ENCODE measurements at regions not wholly inside any gene's neighbourhood (a gene's known extent, or its start where the extent isn't known, plus 50 kb on each side); places are given as distances from the start of the nearest gene placed in this dataset.

GRCh38 chr4:54167508-54167907 lies 61.6 kb upstream of the PDGFRA start:
- Histone ChIP-seq H3K27me3 (ENCODE audit: control insufficient read depth, insufficient read depth, low read length) (no peaks in the 10 kb centered on the region), H3K4me3 (ENCODE audit: low read depth, low read length) (no peak overlapping the region), H3K36me3 (ENCODE audit: control insufficient read depth, insufficient read depth, low read length) (no peaks in the 10 kb centered on the region)
- TF ChIP-seq, protein P1, sequence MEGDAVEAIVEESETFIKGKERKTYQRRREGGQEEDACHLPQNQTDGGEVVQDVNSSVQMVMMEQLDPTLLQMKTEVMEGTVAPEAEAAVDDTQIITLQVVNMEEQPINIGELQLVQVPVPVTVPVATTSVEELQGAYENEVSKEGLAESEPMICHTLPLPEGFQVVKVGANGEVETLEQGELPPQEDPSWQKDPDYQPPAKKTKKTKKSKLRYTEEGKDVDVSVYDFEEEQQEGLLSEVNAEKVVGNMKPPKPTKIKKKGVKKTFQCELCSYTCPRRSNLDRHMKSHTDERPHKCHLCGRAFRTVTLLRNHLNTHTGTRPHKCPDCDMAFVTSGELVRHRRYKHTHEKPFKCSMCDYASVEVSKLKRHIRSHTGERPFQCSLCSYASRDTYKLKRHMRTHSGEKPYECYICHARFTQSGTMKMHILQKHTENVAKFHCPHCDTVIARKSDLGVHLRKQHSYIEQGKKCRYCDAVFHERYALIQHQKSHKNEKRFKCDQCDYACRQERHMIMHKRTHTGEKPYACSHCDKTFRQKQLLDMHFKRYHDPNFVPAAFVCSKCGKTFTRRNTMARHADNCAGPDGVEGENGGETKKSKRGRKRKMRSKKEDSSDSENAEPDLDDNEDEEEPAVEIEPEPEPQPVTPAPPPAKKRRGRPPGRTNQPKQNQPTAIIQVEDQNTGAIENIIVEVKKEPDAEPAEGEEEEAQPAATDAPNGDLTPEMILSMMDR (IDR thresholded peaks at IDR 0.05; ENCODE audit: insufficient read depth, low read length, poor library complexity, severe bottlenecking), result no peak
- DNase-seq (ENCODE audit: low read depth), result no peak

DNA sequence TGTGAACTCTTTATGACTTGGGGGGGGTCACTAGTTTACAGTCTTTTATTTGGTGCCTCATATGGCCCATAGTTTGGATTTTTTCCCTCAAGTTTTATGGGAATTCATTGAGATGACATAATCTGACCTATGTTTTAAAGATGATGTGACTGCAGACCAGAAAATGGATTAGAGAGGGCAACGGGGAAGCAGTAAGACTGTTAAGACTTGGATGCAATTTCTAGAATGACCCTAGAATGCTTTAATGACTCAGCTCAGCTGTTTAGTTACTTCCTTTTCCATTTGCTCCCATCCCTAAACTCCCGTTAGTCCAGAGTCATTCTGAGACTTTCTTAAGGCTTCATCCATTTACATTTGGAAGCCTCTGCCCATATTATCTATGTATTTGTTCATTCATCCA lies 59.9 kb upstream of the PDGFRA start:
- H3K36me3 ChIP-seq (ENCODE audit: control insufficient read depth, insufficient read depth, low read length), result no peaks in the 10 kb centered on the region
- no peaks in the 10 kb centered on the region for H3K27me3 ChIP-seq (ENCODE audit: control insufficient read depth, insufficient read depth, low read length)
- DNase-seq (ENCODE audit: low read depth), result no peak
- no peak overlapping the region for H3K4me3 ChIP-seq (ENCODE audit: low read depth, low read length)
- TF ChIP-seq, protein P1 (IDR thresholded peaks at IDR 0.05; ENCODE audit: insufficient read depth, low read length, poor library complexity, severe bottlenecking), result no peak

DNA sequence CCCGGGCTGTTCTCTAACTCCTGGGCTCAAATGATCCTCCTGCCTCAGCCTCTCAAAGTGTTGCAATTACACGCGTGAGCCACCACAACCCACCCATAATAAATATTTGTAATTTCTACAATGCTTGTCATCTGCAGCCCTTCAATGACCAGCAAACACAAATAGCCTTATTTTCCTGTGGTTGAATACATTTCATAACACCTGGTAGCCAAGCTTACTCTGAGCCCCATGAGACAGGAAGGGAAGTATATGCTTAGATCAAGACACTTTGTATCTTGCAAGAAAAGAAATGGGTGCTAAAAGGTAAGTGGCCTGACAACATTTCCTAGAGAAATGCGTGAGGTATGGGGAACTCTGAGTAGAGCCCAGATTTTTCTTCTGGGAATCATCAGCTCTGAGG lies 56.9 kb upstream of the PDGFRA start:
- H3K27me3 ChIP-seq (ENCODE audit: control insufficient read depth, insufficient read depth, low read length), result no peaks in the 10 kb centered on the region
- H3K4me3 ChIP-seq (ENCODE audit: low read depth, low read length), result no peak overlapping the region
- no peak for DNase-seq (ENCODE audit: low read depth)
- TF ChIP-seq, protein P1 (IDR thresholded peaks at IDR 0.05; ENCODE audit: insufficient read depth, low read length, poor library complexity, severe bottlenecking), result no peak
- H3K36me3 ChIP-seq (ENCODE audit: control insufficient read depth, insufficient read depth, low read length), result no peaks in the 10 kb centered on the region

- DNase-seq (ENCODE audit: low read depth), result no peak
- H3K36me3 ChIP-seq (ENCODE audit: control insufficient read depth, insufficient read depth, low read length), result no peaks in the 10 kb centered on the region
- TF ChIP-seq, protein P1 (IDR thresholded peaks at IDR 0.05; ENCODE audit: insufficient read depth, low read length, poor library complexity, severe bottlenecking), result no peak
Measured at GRCh38 chr4:54173281-54173912, 55.7 kb upstream of the PDGFRA start.

DNA sequence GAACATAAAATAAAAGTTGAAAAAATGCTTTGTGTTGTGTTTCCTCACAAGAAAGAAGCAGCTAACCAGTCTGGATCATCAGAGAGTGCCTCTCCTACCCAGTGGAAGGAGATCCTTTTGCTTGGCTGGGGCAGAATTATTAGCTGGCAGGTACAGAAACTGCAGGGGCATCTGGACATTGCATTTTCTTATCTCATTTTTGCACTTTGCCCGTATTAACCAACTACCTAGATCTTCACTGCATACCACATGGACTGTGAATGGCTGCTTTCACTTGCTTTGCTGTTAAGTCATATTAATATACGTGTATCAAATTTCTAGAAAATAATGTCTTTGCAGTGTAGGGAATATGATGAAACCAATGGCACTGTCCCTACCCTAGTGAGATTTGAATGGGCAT lies 52.9 kb upstream of the PDGFRA start:
- no peaks in the 10 kb centered on the region for H3K27me3 ChIP-seq (ENCODE audit: control insufficient read depth, insufficient read depth, low read length)
- TF ChIP-seq, protein P1 (IDR thresholded peaks at IDR 0.05; ENCODE audit: insufficient read depth, low read length, poor library complexity, severe bottlenecking), result no peak
- DNase-seq (ENCODE audit: low read depth), result no peak
- no peaks in the 10 kb centered on the region for H3K36me3 ChIP-seq (ENCODE audit: control insufficient read depth, insufficient read depth, low read length)
- no peak overlapping the region for H3K4me3 ChIP-seq (ENCODE audit: low read depth, low read length)

More at GRCh38 chr4:54173281-54173912, 55.7 kb upstream of the PDGFRA start:
- Histone ChIP-seq H3K4me3 (ENCODE audit: low read depth, low read length) (no peak overlapping the region), H3K27me3 (ENCODE audit: control insufficient read depth, insufficient read depth, low read length) (no peaks in the 10 kb centered on the region)

Measured in kidney epithelial cell (primary cell).